ENCODE measurements at regions not wholly inside any gene's neighbourhood (a gene's known extent, or its start where the extent isn't known, plus 50 kb on each side); places are given as distances from the start of the nearest gene placed in this dataset.

DNA sequence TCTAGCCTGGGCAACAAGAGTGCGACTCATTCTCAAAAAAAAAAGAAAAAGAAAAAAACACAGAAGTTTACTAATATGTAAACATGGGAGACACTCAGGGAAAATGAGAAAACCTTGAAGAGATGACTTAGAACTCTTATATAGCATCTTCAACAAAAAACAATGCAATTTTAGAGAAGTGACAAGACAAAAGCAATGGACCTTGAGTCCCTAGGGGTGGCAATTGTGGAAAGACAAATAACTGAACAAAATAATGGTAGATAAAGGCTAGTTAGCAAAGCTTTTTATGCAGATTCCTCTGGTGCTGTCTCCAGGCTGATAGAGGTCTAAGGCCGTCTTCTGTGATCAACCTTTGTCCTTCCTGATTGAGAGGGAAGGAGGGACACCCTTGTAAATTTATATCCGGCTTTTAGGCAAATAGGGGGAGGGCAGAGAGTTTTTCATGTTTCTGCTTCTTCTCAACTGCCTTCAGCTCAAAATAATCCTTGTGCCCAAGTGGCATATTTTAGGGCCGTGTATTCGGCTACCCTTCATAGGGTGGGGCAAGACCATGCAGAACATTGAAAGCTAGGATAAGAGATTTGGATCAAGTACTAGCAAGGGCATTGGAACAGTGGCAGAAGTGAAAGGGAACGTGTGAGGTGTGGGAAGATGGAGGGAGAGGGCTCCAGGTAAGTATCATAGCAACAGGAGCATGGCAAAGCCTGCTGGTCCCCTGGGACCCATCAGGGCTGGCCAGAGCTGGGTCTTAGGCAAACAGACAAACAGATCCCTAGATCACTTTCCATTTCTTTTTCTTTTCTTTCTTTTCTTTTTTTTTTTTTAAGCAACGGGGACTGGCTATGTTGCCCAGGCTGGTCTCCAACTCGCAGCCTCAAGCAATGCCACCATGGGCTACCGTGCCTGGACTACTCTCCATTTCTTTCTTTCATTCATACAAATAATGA is 95.0 kb upstream of the CALM2 start:
- peak in 1 of 2 donors; percentile 58 for DNase-seq (ENCODE audit: low spot score in 2 of 2)
- H3K4me3 ChIP-seq (ENCODE audit: low read depth, poor library complexity, severe bottlenecking): no peak overlapping the region
- TF ChIP-seq POLR2A (IDR thresholded peaks at IDR 0.05): no peak
- TF ChIP-seq, protein P1, sequence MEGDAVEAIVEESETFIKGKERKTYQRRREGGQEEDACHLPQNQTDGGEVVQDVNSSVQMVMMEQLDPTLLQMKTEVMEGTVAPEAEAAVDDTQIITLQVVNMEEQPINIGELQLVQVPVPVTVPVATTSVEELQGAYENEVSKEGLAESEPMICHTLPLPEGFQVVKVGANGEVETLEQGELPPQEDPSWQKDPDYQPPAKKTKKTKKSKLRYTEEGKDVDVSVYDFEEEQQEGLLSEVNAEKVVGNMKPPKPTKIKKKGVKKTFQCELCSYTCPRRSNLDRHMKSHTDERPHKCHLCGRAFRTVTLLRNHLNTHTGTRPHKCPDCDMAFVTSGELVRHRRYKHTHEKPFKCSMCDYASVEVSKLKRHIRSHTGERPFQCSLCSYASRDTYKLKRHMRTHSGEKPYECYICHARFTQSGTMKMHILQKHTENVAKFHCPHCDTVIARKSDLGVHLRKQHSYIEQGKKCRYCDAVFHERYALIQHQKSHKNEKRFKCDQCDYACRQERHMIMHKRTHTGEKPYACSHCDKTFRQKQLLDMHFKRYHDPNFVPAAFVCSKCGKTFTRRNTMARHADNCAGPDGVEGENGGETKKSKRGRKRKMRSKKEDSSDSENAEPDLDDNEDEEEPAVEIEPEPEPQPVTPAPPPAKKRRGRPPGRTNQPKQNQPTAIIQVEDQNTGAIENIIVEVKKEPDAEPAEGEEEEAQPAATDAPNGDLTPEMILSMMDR (IDR thresholded peaks at IDR 0.05): no peak
- WGBS, 2 donors: 83 to 85% methylated on average over 9 of the region's 9 CpGs
- intact Hi-C loops (cut with DNase I; ENCODE audit: low total_unique reads): loop anchor here (10.0 kb wide), 1 partner anchor 277 kb away; no protein-coding TSS in a partner anchor

DNA sequence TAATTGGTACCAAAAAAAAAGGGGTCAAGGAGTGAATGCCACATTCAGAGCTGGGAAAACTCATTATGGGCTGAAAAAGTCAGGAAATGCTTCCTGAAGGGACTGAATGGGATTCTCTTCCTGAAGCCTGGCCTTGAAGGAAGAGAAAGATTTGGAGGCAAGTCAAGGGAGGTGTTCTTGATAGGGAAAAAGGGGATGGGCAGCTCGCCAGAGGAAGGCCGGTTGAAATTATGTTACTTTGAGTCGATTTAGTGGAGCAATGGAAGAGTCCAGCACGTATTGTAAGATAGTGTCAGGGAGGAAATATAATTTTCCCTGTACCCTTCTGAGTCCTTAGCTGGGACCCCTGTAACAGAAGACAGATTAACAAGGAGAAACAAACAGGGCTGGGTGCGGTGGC is 94.1 kb upstream of the CALM2 start:
- WGBS, 2 donors: 86 to 91% methylated on average over 5 of the region's 5 CpGs
- DNase-seq (ENCODE audit: low spot score in 2 of 2): peak in 1 of 2 donors; percentile 42
- TF ChIP-seq, protein P1 (IDR thresholded peaks at IDR 0.05): no peak
- no peak for TF ChIP-seq POLR2A (IDR thresholded peaks at IDR 0.05)
- H3K4me3 ChIP-seq (ENCODE audit: low read depth, poor library complexity, severe bottlenecking): no peak overlapping the region
- intact Hi-C loops (cut with DNase I; ENCODE audit: low total_unique reads): loop anchor here (10.0 kb wide), 1 partner anchor 276 kb away; no protein-coding TSS in a partner anchor

DNA sequence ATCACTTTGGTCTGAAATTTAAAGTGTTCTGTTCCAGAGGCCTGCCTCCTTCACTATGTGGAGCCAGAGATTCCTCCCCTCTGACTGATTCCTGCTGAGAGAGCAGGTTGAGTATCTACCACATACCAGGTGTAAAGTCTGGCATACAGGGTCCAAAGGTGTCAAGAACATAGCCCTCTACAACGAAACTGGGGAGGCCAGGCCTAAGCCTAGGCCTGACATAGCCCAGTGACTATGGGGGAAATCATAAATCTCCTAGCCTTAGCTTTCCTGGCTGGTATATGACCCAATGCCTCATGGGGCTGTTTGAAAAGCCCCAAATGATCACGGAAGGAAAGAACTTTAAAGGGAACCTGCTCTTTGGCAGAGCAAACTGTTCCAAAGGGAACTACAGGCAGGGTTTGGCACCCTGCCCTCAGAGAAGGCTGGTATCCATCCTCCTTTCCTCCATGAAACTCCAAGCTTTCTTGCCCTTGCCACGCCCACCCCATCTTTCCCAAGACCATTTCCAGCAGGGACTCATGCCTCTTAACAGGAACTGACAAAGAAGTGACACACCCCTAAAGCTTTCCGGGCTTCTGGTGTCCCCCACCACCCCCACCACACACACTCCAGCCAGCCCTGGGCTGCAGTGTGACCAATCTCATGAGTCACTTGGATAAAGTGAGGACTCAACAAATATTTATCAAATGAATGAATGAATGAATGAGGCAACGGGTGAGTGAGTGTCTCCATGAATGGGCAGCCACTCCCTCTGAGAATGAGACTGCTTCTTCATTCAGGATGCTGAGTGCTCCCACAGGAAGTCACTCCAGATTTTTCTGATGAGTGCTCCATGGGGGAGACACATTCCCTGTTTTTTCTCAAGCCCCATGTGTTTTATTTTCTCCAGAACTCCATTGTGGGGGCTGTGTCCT is 93.3 kb upstream of the CALM2 start:
- intact Hi-C loops (cut with DNase I; ENCODE audit: low total_unique reads): loop anchor here (10.0 kb wide), 1 partner anchor 275 kb away; no protein-coding TSS in a partner anchor
- no peak for TF ChIP-seq POLR2A (IDR thresholded peaks at IDR 0.05)
- TF ChIP-seq, protein P1 (IDR thresholded peaks at IDR 0.05): no peak
- DNase-seq (ENCODE audit: low spot score in 2 of 2): peak; percentile 74 to 91
- 46 to 47% methylated on average over 5 of the region's 5 CpGs for WGBS, 2 donors
- no peak overlapping the region for H3K4me3 ChIP-seq (ENCODE audit: low read depth, poor library complexity, severe bottlenecking)

DNA sequence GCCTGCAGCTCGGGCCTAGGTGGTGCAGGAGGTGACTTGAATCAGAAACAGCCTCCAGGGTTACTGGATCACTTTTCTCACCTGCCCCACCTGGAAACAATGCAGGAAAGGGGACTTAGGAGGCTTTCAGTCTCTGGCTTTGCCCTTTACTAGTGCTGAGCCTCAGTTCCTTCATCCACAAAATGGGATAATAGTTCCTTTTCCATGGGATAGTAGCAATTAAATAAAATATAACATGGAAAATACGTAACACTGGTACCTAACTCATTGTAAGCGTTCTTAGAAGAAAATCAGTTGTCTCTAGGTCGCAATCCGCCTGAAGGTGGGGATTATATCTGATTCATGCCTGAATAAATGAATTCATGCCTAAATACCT is 91.4 kb upstream of the CALM2 start:
- DNase-seq (ENCODE audit: low spot score in 2 of 2): no peak
- no peak overlapping the region for H3K4me3 ChIP-seq (ENCODE audit: low read depth, poor library complexity, severe bottlenecking)
- WGBS, 2 donors: 87 to 94% methylated on average over 5 of the region's 5 CpGs
- intact Hi-C loops (cut with DNase I; ENCODE audit: low total_unique reads): no loop called here
- TF ChIP-seq, protein P1 (IDR thresholded peaks at IDR 0.05): no peak
- no peak for TF ChIP-seq POLR2A (IDR thresholded peaks at IDR 0.05)

DNA sequence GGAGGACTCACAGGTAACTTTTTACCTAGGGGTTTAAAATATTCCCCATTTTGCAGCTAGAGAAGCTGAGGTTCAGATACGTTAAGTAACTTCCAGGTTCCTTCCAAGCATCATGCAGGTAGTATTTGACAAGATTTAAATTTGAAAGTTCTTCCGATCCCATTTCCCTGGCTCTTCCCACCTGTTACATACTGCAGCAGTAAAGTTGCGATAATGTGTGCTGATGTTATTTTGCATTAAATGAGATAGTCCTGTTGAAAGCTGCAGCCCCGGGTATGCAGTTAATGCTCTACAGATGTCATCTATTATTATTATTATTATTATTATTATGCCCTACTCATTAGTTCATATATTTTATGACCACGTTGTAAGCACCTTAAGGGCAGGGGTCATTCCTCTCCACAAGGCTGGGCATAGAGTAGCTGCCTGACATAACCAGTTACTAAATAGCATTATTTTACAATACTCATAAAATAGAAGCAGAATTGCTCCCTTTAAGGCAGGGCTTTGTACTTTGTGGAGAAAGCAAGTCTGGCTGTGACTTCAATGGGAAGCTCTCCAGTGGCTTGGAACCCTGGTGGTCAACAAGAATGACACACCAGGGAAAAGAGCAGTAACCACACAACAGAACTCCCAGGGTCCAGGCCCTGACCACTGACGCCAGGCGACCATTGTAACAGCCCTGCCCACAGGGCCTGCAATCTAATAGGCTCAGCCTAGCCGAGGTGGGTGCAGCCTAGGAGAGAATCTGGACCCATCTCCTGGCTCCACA is 90.8 kb upstream of the CALM2 start:
- no peak for DNase-seq (ENCODE audit: low spot score in 2 of 2)
- no peak overlapping the region for H3K4me3 ChIP-seq (ENCODE audit: low read depth, poor library complexity, severe bottlenecking)
- no peak for TF ChIP-seq POLR2A (IDR thresholded peaks at IDR 0.05)
- TF ChIP-seq, protein P1 (IDR thresholded peaks at IDR 0.05): no peak
- 88 to 90% methylated on average over 7 to 8 of the region's 8 CpGs for WGBS, 2 donors
- intact Hi-C loops (cut with DNase I; ENCODE audit: low total_unique reads): no loop called here
